ENCODE measurements at regions not wholly inside any gene's neighbourhood (a gene's known extent, or its start where the extent isn't known, plus 50 kb on each side); places are given as distances from the start of the nearest gene placed in this dataset.

GRCh38 chr16:6861135-6861814 is 471.4 kb upstream of the RBFOX1 start:
- TF ChIP-seq ISL1 (CRISPR knock-in tag; IDR thresholded peaks at IDR 0.05) = no peak
- no peak for TF ChIP-seq OSR1 (CRISPR knock-in tag; IDR thresholded peaks at IDR 0.05)
- TF ChIP-seq CSDC2 (CRISPR knock-in tag; IDR thresholded peaks at IDR 0.05) = no peak
- no peak for TF ChIP-seq ARNTL (CRISPR knock-in tag; IDR thresholded peaks at IDR 0.05; ENCODE audit: borderline replicate concordance, low read depth)
- TF ChIP-seq ZC3H10 (CRISPR knock-in tag; IDR thresholded peaks at IDR 0.05) = no peak
- TF ChIP-seq ZNF70 (CRISPR knock-in tag; IDR thresholded peaks at IDR 0.05) = no peak

Data from SK-N-SH treated with all-trans-retinoic acid at 6 μM for 48 hours (cell line).